ENCODE measurements at regions not wholly inside any gene's neighbourhood (a gene's known extent, or its start where the extent isn't known, plus 50 kb on each side); places are given as distances from the start of the nearest gene placed in this dataset.

- no peaks in the 10 kb centered on the region for H3K9me3 ChIP-seq (ENCODE audit: control insufficient read depth, low read length)
- no peak overlapping the region for H3K9ac ChIP-seq (ENCODE audit: low read length)
- H3K27me3 ChIP-seq (replicated peaks; ENCODE audit: control insufficient read depth, insufficient read depth, low read length), result no peaks in the 10 kb centered on the region
- H3K4me1 ChIP-seq (ENCODE audit: control insufficient read depth, insufficient read depth, low read length), result no peaks in the 10 kb centered on the region
- no peaks in the 10 kb centered on the region for H3K36me3 ChIP-seq (ENCODE audit: control insufficient read depth, insufficient read depth, low read length, severe bottlenecking)
- no peak for DNase-seq (ENCODE audit: low read depth)
- H3K4me3 ChIP-seq (ENCODE audit: low read length), result no peak overlapping the region
Observed at GRCh38 chr5:3852161-3852916, 256.7 kb downstream of the IRX1 start.

- Histone ChIP-seq H3K4me3 (ENCODE audit: low read length) (no peak overlapping the region), H3K9ac (ENCODE audit: low read length) (no peak overlapping the region), H3K36me3 (ENCODE audit: control insufficient read depth, insufficient read depth, low read length, severe bottlenecking) (no peaks in the 10 kb centered on the region), H3K9me3 (ENCODE audit: control insufficient read depth, low read length) (no peaks in the 10 kb centered on the region), H3K4me1 (ENCODE audit: control insufficient read depth, insufficient read depth, low read length) (no peaks in the 10 kb centered on the region), H3K27me3 (replicated peaks; ENCODE audit: control insufficient read depth, insufficient read depth, low read length) (no peaks in the 10 kb centered on the region)
- DNase-seq (ENCODE audit: low read depth), result no peak
Observed at GRCh38 chr5:3853362-3853761, 257.7 kb downstream of the IRX1 start.

GRCh38 chr5:3854188-3854821 lies 258.7 kb downstream of the IRX1 start:
- H3K9ac ChIP-seq (ENCODE audit: low read length), result no peak overlapping the region
- no peak for DNase-seq (ENCODE audit: low read depth)

GRCh38 chr5:3856036-3856435 lies 260.4 kb downstream of the IRX1 start:
- DNase-seq (ENCODE audit: low read depth), result no peak
- Histone ChIP-seq H3K9ac (ENCODE audit: low read length) (no peak overlapping the region), H3K4me1 (ENCODE audit: control insufficient read depth, insufficient read depth, low read length) (no peaks in the 10 kb centered on the region), H3K36me3 (ENCODE audit: control insufficient read depth, insufficient read depth, low read length, severe bottlenecking) (no peaks in the 10 kb centered on the region), H3K4me3 (ENCODE audit: low read length) (no peak overlapping the region), H3K27me3 (replicated peaks; ENCODE audit: control insufficient read depth, insufficient read depth, low read length) (no peaks in the 10 kb centered on the region), H3K9me3 (ENCODE audit: control insufficient read depth, low read length) (no peaks in the 10 kb centered on the region)

More at GRCh38 chr5:3854188-3854821, 258.7 kb downstream of the IRX1 start:
- Histone ChIP-seq H3K36me3 (ENCODE audit: control insufficient read depth, insufficient read depth, low read length, severe bottlenecking) (no peaks in the 10 kb centered on the region), H3K4me3 (ENCODE audit: low read length) (no peak overlapping the region), H3K9me3 (ENCODE audit: control insufficient read depth, low read length) (no peaks in the 10 kb centered on the region), H3K4me1 (ENCODE audit: control insufficient read depth, insufficient read depth, low read length) (no peaks in the 10 kb centered on the region), H3K27me3 (replicated peaks; ENCODE audit: control insufficient read depth, insufficient read depth, low read length) (no peaks in the 10 kb centered on the region)

GRCh38 chr5:3858524-3858923 lies 262.9 kb downstream of the IRX1 start:
- Histone ChIP-seq H3K9me3 (ENCODE audit: control insufficient read depth, low read length) (no peaks in the 10 kb centered on the region), H3K4me3 (ENCODE audit: low read length) (no peak overlapping the region), H3K4me1 (ENCODE audit: control insufficient read depth, insufficient read depth, low read length) (no peaks in the 10 kb centered on the region), H3K9ac (ENCODE audit: low read length) (no peak overlapping the region), H3K27me3 (replicated peaks; ENCODE audit: control insufficient read depth, insufficient read depth, low read length) (no peaks in the 10 kb centered on the region), H3K36me3 (ENCODE audit: control insufficient read depth, insufficient read depth, low read length, severe bottlenecking) (no peaks in the 10 kb centered on the region)
- DNase-seq (ENCODE audit: low read depth), result no peak

GRCh38 chr5:3862906-3863305 lies 267.3 kb downstream of the IRX1 start:
- Histone ChIP-seq H3K4me1 (ENCODE audit: control insufficient read depth, insufficient read depth, low read length) (no peaks in the 10 kb centered on the region), H3K4me3 (ENCODE audit: low read length) (no peak overlapping the region), H3K27me3 (replicated peaks; ENCODE audit: control insufficient read depth, insufficient read depth, low read length) (no peaks in the 10 kb centered on the region), H3K9ac (ENCODE audit: low read length) (no peak overlapping the region), H3K9me3 (ENCODE audit: control insufficient read depth, low read length) (no peaks in the 10 kb centered on the region), H3K36me3 (ENCODE audit: control insufficient read depth, insufficient read depth, low read length, severe bottlenecking) (no peaks in the 10 kb centered on the region)
- DNase-seq (ENCODE audit: low read depth), result no peak

GRCh38 chr5:3875144-3875543 lies 279.5 kb downstream of the IRX1 start:
- Histone ChIP-seq H3K4me1 (ENCODE audit: control insufficient read depth, insufficient read depth, low read length) (no peaks in the 10 kb centered on the region), H3K27me3 (replicated peaks; ENCODE audit: control insufficient read depth, insufficient read depth, low read length) (no peaks in the 10 kb centered on the region), H3K9ac (ENCODE audit: low read length) (no peak overlapping the region), H3K36me3 (ENCODE audit: control insufficient read depth, insufficient read depth, low read length, severe bottlenecking) (no peaks in the 10 kb centered on the region), H3K4me3 (ENCODE audit: low read length) (no peak overlapping the region), H3K9me3 (ENCODE audit: control insufficient read depth, low read length) (peaks cover 12% of the 10 kb centered on the region)
- DNase-seq (ENCODE audit: low read depth), result no peak

GRCh38 chr5:3878267-3878666 lies 282.6 kb downstream of the IRX1 start:
- Histone ChIP-seq H3K9me3 (ENCODE audit: control insufficient read depth, low read length) (peaks cover under 1% of the 10 kb centered on the region), H3K4me1 (ENCODE audit: control insufficient read depth, insufficient read depth, low read length) (no peaks in the 10 kb centered on the region), H3K36me3 (ENCODE audit: control insufficient read depth, insufficient read depth, low read length, severe bottlenecking) (no peaks in the 10 kb centered on the region), H3K27me3 (replicated peaks; ENCODE audit: control insufficient read depth, insufficient read depth, low read length) (no peaks in the 10 kb centered on the region), H3K9ac (ENCODE audit: low read length) (no peak overlapping the region), H3K4me3 (ENCODE audit: low read length) (no peak overlapping the region)
- no peak for DNase-seq (ENCODE audit: low read depth)

GRCh38 chr5:3883040-3883439 lies 287.4 kb downstream of the IRX1 start:
- H3K27me3 ChIP-seq (replicated peaks; ENCODE audit: control insufficient read depth, insufficient read depth, low read length), result no peaks in the 10 kb centered on the region

GRCh38 chr5:3886524-3887451 lies 291.2 kb downstream of the IRX1 start:
- Histone ChIP-seq H3K27me3 (replicated peaks; ENCODE audit: control insufficient read depth, insufficient read depth, low read length) (no peaks in the 10 kb centered on the region), H3K4me1 (ENCODE audit: control insufficient read depth, insufficient read depth, low read length) (no peaks in the 10 kb centered on the region), H3K4me3 (ENCODE audit: low read length) (no peak overlapping the region), H3K9ac (ENCODE audit: low read length) (no peak overlapping the region), H3K9me3 (ENCODE audit: control insufficient read depth, low read length) (no peaks in the 10 kb centered on the region), H3K36me3 (ENCODE audit: control insufficient read depth, insufficient read depth, low read length, severe bottlenecking) (no peaks in the 10 kb centered on the region)
- DNase-seq (ENCODE audit: low read depth), result no peak

More at GRCh38 chr5:3883040-3883439, 287.4 kb downstream of the IRX1 start:
- H3K36me3 ChIP-seq (ENCODE audit: control insufficient read depth, insufficient read depth, low read length, severe bottlenecking), result no peaks in the 10 kb centered on the region
- no peak overlapping the region for H3K4me3 ChIP-seq (ENCODE audit: low read length)
- no peaks in the 10 kb centered on the region for H3K9me3 ChIP-seq (ENCODE audit: control insufficient read depth, low read length)
- H3K4me1 ChIP-seq (ENCODE audit: control insufficient read depth, insufficient read depth, low read length), result no peaks in the 10 kb centered on the region
- no peak overlapping the region for H3K9ac ChIP-seq (ENCODE audit: low read length)
- DNase-seq (ENCODE audit: low read depth), result no peak

- Histone ChIP-seq H3K36me3 (ENCODE audit: control insufficient read depth, insufficient read depth, low read length, severe bottlenecking) (no peaks in the 10 kb centered on the region), H3K4me3 (ENCODE audit: low read length) (no peak overlapping the region), H3K4me1 (ENCODE audit: control insufficient read depth, insufficient read depth, low read length) (no peaks in the 10 kb centered on the region), H3K9me3 (ENCODE audit: control insufficient read depth, low read length) (no peaks in the 10 kb centered on the region), H3K27me3 (replicated peaks; ENCODE audit: control insufficient read depth, insufficient read depth, low read length) (no peaks in the 10 kb centered on the region), H3K9ac (ENCODE audit: low read length) (no peak overlapping the region)
- DNase-seq (ENCODE audit: low read depth), result no peak
Observed at GRCh38 chr5:3888310-3888709, 292.7 kb downstream of the IRX1 start.

Measured in adipocyte (in vitro differentiated cells).